CD4-positive, alpha-beta memory T cell (primary cell): ENCODE measurements at regions not wholly inside any gene's neighbourhood (a gene's known extent, or its start where the extent isn't known, plus 50 kb on each side); places are given as distances from the start of the nearest gene placed in this dataset.

Experiments
- CTCF ChIA-PET: fragments of 350-600 bp; sonication (Branson Sonifier 250); formaldehyde crosslinking; loops from one replicate; lab custom pipeline; 2021; ENCODE audit warnings: inconsistent platforms; ENCODE audit not compliant: partially characterized antibody; lab: Charles Lee
- POLR2A ChIA-PET: fragments of 350-600 bp; sonication (Branson Sonifier 250); formaldehyde crosslinking; loops from one replicate; lab custom pipeline; 2021; ENCODE audit not compliant: partially characterized antibody; lab: Charles Lee
- DNase-seq, 5 donors: peaks; one replicate each; pipeline versions ENCODE4 v3.0.0 to v3.0.0-alpha.2; 2020 to 2022; ENCODE audit warnings: mixed read lengths in 1 of 5
- H3K27ac ChIP-seq: one replicate; pipeline ENCODE4 v1.7.0; 2013; ENCODE audit warnings: low read depth, low read length
- H3K27me3 ChIP-seq: 2 replicates; pipeline ENCODE4 v1.7.0; 2013; ENCODE audit warnings: mild to moderate bottlenecking, low read length, moderate library complexity; ENCODE audit not compliant: insufficient read depth
- H3K36me3 ChIP-seq: 2 replicates; pipeline ENCODE4 v1.7.0; 2013; ENCODE audit warnings: mild to moderate bottlenecking, low read length, moderate library complexity; ENCODE audit not compliant: insufficient read depth
- H3K4me1 ChIP-seq: 2 replicates; pipeline ENCODE4 v1.7.0; 2013; ENCODE audit warnings: mild to moderate bottlenecking, low read length, moderate library complexity; ENCODE audit not compliant: insufficient read depth
- H3K4me3 ChIP-seq, 2 donors: one replicate each; pipeline ENCODE4 v1.7.0; 2013; ENCODE audit warnings: low read length in 2 of 2, mild to moderate bottlenecking in 1 of 2
- H3K9me3 ChIP-seq, 2 donors: one replicate each; pipeline ENCODE4 v1.7.0; 2013; ENCODE audit warnings: low read length in 2 of 2, control low read depth in 1 of 2; ENCODE audit not compliant: control insufficient read depth in 1 of 2
- H3K27ac Mint-ChIP-seq, 7 donors: one replicate each; pipeline ENCODE4 v1.8.0; 2020 to 2021; ENCODE audit warnings: mixed read lengths in 7 of 7, mild to moderate bottlenecking in 6 of 7, inconsistent platforms in 3 of 7, moderate library complexity in 3 of 7
- H3K27me3 Mint-ChIP-seq, 2 donors: one replicate each; pipeline ENCODE4 v1.8.0; 2020 to 2021; ENCODE audit warnings: mixed read lengths in 2 of 2
- H3K36me3 Mint-ChIP-seq, 2 donors: one replicate each; pipeline ENCODE4 v1.8.0; 2020 to 2021; ENCODE audit warnings: mixed read lengths in 2 of 2, inconsistent platforms in 1 of 2, mild to moderate bottlenecking in 1 of 2
- H3K4me1 Mint-ChIP-seq, 4 donors: one replicate each; pipeline ENCODE4 v1.8.0; 2020 to 2021; ENCODE audit warnings: mixed read lengths in 4 of 4, mild to moderate bottlenecking in 1 of 4
- H3K4me3 Mint-ChIP-seq, 8 donors: one replicate each; pipeline ENCODE4 v1.8.0; 2020 to 2021; ENCODE audit warnings: mixed read lengths in 8 of 8, mild to moderate bottlenecking in 7 of 8, moderate library complexity in 6 of 8, inconsistent platforms in 3 of 8
- H3K9me3 Mint-ChIP-seq, 8 donors: one replicate each; pipeline ENCODE4 v1.8.0; 2020 to 2021; ENCODE audit warnings: mixed read lengths in 8 of 8, mild to moderate bottlenecking in 5 of 8, inconsistent platforms in 3 of 8, moderate library complexity in 1 of 8
- intact Hi-C: fragments of 100-400 bp; cut with micrococcal nuclease; formaldehyde crosslinking; loops from one replicate; pipeline ENCODE4 v1.15.1; 2023

GRCh38 chr5:155193483-155194107 is 180.0 kb downstream of the KIF4B start:
- no peaks in the 10 kb centered on the region for H3K4me1 Mint-ChIP-seq
- DNase-seq: no peak
- H3K36me3 Mint-ChIP-seq: no peaks in the 10 kb centered on the region
- H3K4me3 Mint-ChIP-seq: no peak overlapping the region
- H3K27ac Mint-ChIP-seq: no peak overlapping the region
- CTCF ChIA-PET: no interaction called here
- POLR2A ChIA-PET: no interaction called here
- no peaks in the 10 kb centered on the region for H3K27me3 ChIP-seq
- no peaks in the 10 kb centered on the region for H3K36me3 ChIP-seq
- H3K4me1 ChIP-seq: no peaks in the 10 kb centered on the region
- peaks cover 0 to 8% (median 0%) of the 10 kb centered on the region in 8 donors for H3K9me3 Mint-ChIP-seq
- H3K4me3 ChIP-seq: no peak overlapping the region
- intact Hi-C loops: no loop called here
- no peaks in the 10 kb centered on the region for H3K9me3 ChIP-seq
- peaks cover 2 to 4% of the 10 kb centered on the region in 2 donors for H3K27me3 Mint-ChIP-seq
- no peak overlapping the region for H3K27ac ChIP-seq

- Mint-ChIP-seq H3K4me3 (no peak overlapping the region), H3K27me3 (peaks cover 0 to 1% of the 10 kb centered on the region in 2 donors), H3K27ac (no peak overlapping the region), H3K36me3 (no peaks in the 10 kb centered on the region), H3K9me3 (peaks cover 0 to 17% (median 9%) of the 10 kb centered on the region in 8 donors), H3K4me1 (no peaks in the 10 kb centered on the region)
- H3K27ac ChIP-seq: no peak overlapping the region
- no peaks in the 10 kb centered on the region for H3K27me3 ChIP-seq
- H3K4me3 ChIP-seq: no peak overlapping the region
- CTCF ChIA-PET: no interaction called here
- POLR2A ChIA-PET: no interaction called here
- intact Hi-C loops: no loop called here
- H3K36me3 ChIP-seq: no peaks in the 10 kb centered on the region
- no peaks in the 10 kb centered on the region for H3K9me3 ChIP-seq
- no peaks in the 10 kb centered on the region for H3K4me1 ChIP-seq
- no peak for DNase-seq
Observed at GRCh38 chr5:155200608-155201007, 187.1 kb downstream of the KIF4B start.

GRCh38 chr5:155211764-155212163 is 198.2 kb downstream of the KIF4B start:
- intact Hi-C loops: no loop called here
- H3K27ac ChIP-seq: no peak overlapping the region
- no peaks in the 10 kb centered on the region for H3K27me3 Mint-ChIP-seq

GRCh38 chr5:155222393-155222792 is 208.8 kb downstream of the KIF4B start:
- Mint-ChIP-seq H3K4me3 (no peak overlapping the region), H3K4me1 (no peaks in the 10 kb centered on the region), H3K9me3 (peaks cover 0 to 16% (median 6%) of the 10 kb centered on the region in 8 donors), H3K27ac (no peak overlapping the region), H3K36me3 (no peaks in the 10 kb centered on the region), H3K27me3 (peaks cover 0 to 2% of the 10 kb centered on the region in 2 donors)
- Histone ChIP-seq H3K4me3 (no peak overlapping the region), H3K27me3 (no peaks in the 10 kb centered on the region), H3K36me3 (no peaks in the 10 kb centered on the region), H3K27ac (no peak overlapping the region), H3K4me1 (no peaks in the 10 kb centered on the region), H3K9me3 (no peaks in the 10 kb centered on the region)
- DNase-seq: no peak
- intact Hi-C loops: no loop called here
- CTCF ChIA-PET: no interaction called here
- POLR2A ChIA-PET: no interaction called here

More at GRCh38 chr5:155211764-155212163, 198.2 kb downstream of the KIF4B start:
- peaks cover 0 to 4% (median 2%) of the 10 kb centered on the region in 8 donors for H3K9me3 Mint-ChIP-seq
- no peaks in the 10 kb centered on the region for H3K4me1 Mint-ChIP-seq
- H3K4me3 ChIP-seq: no peak overlapping the region
- H3K27ac Mint-ChIP-seq: no peak overlapping the region
- H3K9me3 ChIP-seq: no peaks in the 10 kb centered on the region
- H3K36me3 Mint-ChIP-seq: no peaks in the 10 kb centered on the region
- H3K36me3 ChIP-seq: no peaks in the 10 kb centered on the region
- DNase-seq: no peak
- H3K4me3 Mint-ChIP-seq: no peak overlapping the region
- H3K27me3 ChIP-seq: no peaks in the 10 kb centered on the region
- ChIA-PET POLR2A (no interaction called here), CTCF (no interaction called here)
- no peaks in the 10 kb centered on the region for H3K4me1 ChIP-seq

- Mint-ChIP-seq H3K36me3 (no peaks in the 10 kb centered on the region), H3K27ac (no peak overlapping the region), H3K4me3 (no peak overlapping the region)
Observed at GRCh38 chr5:155229135-155229534, 215.6 kb downstream of the KIF4B start.

GRCh38 chr5:155239803-155240202 is 226.2 kb downstream of the KIF4B start:
- H3K36me3 Mint-ChIP-seq: no peaks in the 10 kb centered on the region
- no peak overlapping the region for H3K27ac Mint-ChIP-seq
- no peak overlapping the region for H3K4me3 Mint-ChIP-seq
- H3K27ac ChIP-seq: no peak overlapping the region
- H3K36me3 ChIP-seq: no peaks in the 10 kb centered on the region
- intact Hi-C loops: no loop called here
- no peaks in the 10 kb centered on the region for H3K9me3 ChIP-seq
- H3K9me3 Mint-ChIP-seq: peaks cover 0 to 25% (median 14%) of the 10 kb centered on the region in 8 donors
- no peaks in the 10 kb centered on the region for H3K27me3 Mint-ChIP-seq
- CTCF ChIA-PET: interaction anchor here (0.8 kb wide), 1 partner anchor 10 kb away, joined by 3 read pairs; no protein-coding TSS in a partner anchor
- no peaks in the 10 kb centered on the region for H3K4me1 ChIP-seq
- H3K4me1 Mint-ChIP-seq: no peaks in the 10 kb centered on the region
- H3K4me3 ChIP-seq: no peak overlapping the region
- DNase-seq: no peak
- no peaks in the 10 kb centered on the region for H3K27me3 ChIP-seq
- POLR2A ChIA-PET: no interaction called here

More at GRCh38 chr5:155229135-155229534, 215.6 kb downstream of the KIF4B start:
- Mint-ChIP-seq H3K4me1 (no peaks in the 10 kb centered on the region), H3K9me3 (peaks cover 0 to 9% (median 4%) of the 10 kb centered on the region in 8 donors), H3K27me3 (peaks cover 0 to under 1% of the 10 kb centered on the region in 2 donors)
- intact Hi-C loops: no loop called here
- Histone ChIP-seq H3K27ac (no peak overlapping the region), H3K4me1 (no peaks in the 10 kb centered on the region), H3K27me3 (no peaks in the 10 kb centered on the region), H3K9me3 (no peaks in the 10 kb centered on the region), H3K4me3 (no peak overlapping the region), H3K36me3 (no peaks in the 10 kb centered on the region)
- DNase-seq: no peak
- ChIA-PET CTCF (interaction anchor here (0.7 kb wide), 1 partner anchor 10 kb away, joined by 3 read pairs; no protein-coding TSS in a partner anchor), POLR2A (no interaction called here)

DNA sequence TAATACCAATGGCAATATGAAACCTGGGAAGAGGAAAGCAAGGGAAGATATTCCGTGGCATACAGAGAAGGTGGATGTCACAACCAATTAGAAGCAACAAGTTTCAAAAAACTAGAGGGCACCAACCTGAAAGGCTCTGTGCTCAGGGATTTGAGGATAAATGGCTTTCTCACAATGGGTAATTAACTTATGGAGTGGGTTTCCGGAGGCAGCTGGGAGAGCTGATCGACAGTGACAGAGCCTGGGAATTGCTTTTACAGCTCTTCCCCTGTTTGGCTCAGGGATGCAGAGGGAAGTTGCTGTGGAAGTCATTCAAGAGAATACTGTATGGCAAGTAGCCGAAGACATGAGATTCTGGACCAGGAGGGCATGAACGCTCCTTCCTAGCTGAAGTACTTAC is 237.0 kb downstream of the KIF4B start:
- ChIA-PET CTCF (no interaction called here), POLR2A (no interaction called here)
- no peaks in the 10 kb centered on the region for H3K36me3 Mint-ChIP-seq
- H3K36me3 ChIP-seq: no peaks in the 10 kb centered on the region
- no peaks in the 10 kb centered on the region for H3K27me3 ChIP-seq
- no peaks in the 10 kb centered on the region for H3K9me3 ChIP-seq
- H3K27me3 Mint-ChIP-seq: peaks cover 0 to 2% of the 10 kb centered on the region in 2 donors
- H3K4me3 ChIP-seq: no peak overlapping the region
- H3K4me1 ChIP-seq: no peaks in the 10 kb centered on the region
- H3K27ac Mint-ChIP-seq: no peak overlapping the region
- no peak overlapping the region for H3K4me3 Mint-ChIP-seq
- intact Hi-C loops: no loop called here
- H3K27ac ChIP-seq: no peak overlapping the region
- no peaks in the 10 kb centered on the region for H3K4me1 Mint-ChIP-seq
- DNase-seq: no peak
- H3K9me3 Mint-ChIP-seq: peaks cover 0 to 13% (median 1%) of the 10 kb centered on the region in 8 donors
